AG04449 (cell line): ENCODE measurements at regions not wholly inside any gene's neighbourhood (a gene's known extent, or its start where the extent isn't known, plus 50 kb on each side); places are given as distances from the start of the nearest gene placed in this dataset.
"Not testable (repeated sequence)": the region's sequence is repeated elsewhere in the genome, so short reads cannot be mapped to it uniquely, and the experiment has no call there.

Source experiments
- CTCF ChIA-PET: fragments of 350-600 bp; formaldehyde crosslinking; extraction: SDS; loops from one replicate; lab custom pipeline; 2021; ENCODE audit warnings: antibody characterized with exemption; lab: Yijun Ruan, JAX
- POLR2A ChIA-PET: fragments of 400-600, 350-600 bp; formaldehyde crosslinking; extraction: SDS; loops from one replicate; lab custom pipeline; 2020; ENCODE audit warnings: antibody characterized with exemption, inconsistent platforms; lab: Yijun Ruan, JAX
- DNase-seq: peaks from one replicate; pipeline ENCODE4 v3.0.0-alpha.2; 2010; ENCODE audit warnings: low read depth, low spot score
- H3K4me3 ChIP-seq: 2 replicates; pipeline ENCODE4 v1.5.1; 2011; ENCODE audit warnings: low read depth, mild to moderate bottlenecking, control low read depth, low read length
- TF ChIP-seq, protein P1 (sequence below): IDR thresholded peaks from one replicate; pipeline ENCODE4 v1.5.1; 2011; ENCODE audit warnings: mild to moderate bottlenecking, moderate library complexity, low read length, control low read depth, inconsistent platforms; ENCODE audit not compliant: insufficient read depth; ENCODE audit errors: missing control alignments

DNA sequence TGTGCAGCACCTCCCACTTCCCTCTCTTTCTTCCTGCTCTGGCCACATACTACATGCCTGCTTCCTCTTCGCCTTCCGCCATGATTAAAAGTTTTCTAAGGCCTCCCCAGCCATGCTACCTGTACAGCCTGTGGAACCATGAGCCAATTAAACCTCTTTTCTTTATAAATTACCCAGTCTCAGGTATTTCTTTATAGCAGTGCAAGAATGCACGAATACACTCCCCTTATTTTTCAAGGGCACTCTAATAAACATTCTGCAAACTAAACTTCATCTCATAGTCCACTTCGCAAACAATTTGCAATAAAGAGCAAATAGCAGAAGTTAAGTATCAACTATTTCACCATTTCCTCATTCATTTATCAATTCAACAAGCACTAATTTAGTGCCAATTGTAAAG lies 351.3 kb downstream of the PID1 start:
- POLR2A ChIA-PET, result no interaction called here
- TF ChIP-seq, protein P1, sequence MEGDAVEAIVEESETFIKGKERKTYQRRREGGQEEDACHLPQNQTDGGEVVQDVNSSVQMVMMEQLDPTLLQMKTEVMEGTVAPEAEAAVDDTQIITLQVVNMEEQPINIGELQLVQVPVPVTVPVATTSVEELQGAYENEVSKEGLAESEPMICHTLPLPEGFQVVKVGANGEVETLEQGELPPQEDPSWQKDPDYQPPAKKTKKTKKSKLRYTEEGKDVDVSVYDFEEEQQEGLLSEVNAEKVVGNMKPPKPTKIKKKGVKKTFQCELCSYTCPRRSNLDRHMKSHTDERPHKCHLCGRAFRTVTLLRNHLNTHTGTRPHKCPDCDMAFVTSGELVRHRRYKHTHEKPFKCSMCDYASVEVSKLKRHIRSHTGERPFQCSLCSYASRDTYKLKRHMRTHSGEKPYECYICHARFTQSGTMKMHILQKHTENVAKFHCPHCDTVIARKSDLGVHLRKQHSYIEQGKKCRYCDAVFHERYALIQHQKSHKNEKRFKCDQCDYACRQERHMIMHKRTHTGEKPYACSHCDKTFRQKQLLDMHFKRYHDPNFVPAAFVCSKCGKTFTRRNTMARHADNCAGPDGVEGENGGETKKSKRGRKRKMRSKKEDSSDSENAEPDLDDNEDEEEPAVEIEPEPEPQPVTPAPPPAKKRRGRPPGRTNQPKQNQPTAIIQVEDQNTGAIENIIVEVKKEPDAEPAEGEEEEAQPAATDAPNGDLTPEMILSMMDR, result no peak

DNA sequence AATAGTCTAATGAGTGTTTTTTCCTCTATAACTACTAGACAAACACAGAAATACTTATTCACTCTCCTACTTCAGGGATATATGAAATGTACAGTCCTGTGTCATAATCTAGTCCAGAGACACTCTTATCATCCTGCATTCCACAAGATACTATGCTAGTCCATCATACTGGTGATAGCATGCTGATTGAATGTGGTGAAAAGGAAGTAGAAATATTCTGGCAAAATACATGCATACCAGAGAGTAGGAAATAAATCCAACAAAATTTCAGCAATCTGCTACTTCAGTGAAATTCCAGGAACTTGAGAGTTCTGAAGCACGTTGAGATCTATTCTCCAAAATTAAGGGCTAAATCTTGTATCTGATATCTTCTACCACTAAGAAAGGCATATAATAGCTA lies 353.9 kb downstream of the PID1 start:
- H3K4me3 ChIP-seq, result no peak overlapping the region
- TF ChIP-seq, protein P1, result no peak
- DNase-seq, result no peak

More for the DNA sequence above, 351.3 kb downstream of the PID1 start:
- DNase-seq, result no peak
- no peak overlapping the region for H3K4me3 ChIP-seq
- CTCF ChIA-PET, result no interaction called here

DNA sequence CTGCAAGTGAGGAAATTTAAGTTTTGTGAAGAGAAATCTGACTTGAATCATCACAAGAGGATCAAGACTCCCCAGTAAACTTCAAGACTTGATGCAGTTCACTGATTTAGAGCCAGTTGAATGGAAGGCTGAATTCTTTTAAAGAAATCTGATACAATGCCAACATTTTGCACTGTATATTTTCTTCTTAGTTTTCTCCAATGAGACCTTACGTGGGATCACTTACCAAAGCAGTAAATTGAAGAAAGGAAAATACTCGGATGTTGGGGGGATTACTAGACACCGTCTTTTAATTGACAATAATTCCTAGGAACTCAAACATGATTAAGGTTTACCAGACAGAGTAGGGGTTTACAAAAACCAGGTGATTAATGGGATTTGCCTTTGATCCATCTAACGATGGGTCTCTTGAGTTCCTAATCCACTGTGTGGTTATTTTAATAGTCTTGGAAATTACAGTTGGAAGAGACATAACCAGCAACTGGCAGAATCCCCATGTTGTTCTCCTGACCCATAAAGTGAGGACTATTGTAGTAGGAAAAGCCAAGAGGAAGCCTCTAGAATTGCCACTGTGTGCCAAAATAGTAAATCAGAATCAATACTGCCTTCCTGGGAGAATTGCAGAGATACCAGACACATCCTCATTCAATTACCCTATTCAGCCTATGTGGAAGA lies 354.5 kb downstream of the PID1 start:
- DNase-seq, result no peak
- TF ChIP-seq, protein P1, result no peak
- ChIA-PET POLR2A (no interaction called here), CTCF (no interaction called here)
- H3K4me3 ChIP-seq, result no peak overlapping the region

More for the DNA sequence above, 353.9 kb downstream of the PID1 start:
- ChIA-PET POLR2A (no interaction called here), CTCF (no interaction called here)

DNA sequence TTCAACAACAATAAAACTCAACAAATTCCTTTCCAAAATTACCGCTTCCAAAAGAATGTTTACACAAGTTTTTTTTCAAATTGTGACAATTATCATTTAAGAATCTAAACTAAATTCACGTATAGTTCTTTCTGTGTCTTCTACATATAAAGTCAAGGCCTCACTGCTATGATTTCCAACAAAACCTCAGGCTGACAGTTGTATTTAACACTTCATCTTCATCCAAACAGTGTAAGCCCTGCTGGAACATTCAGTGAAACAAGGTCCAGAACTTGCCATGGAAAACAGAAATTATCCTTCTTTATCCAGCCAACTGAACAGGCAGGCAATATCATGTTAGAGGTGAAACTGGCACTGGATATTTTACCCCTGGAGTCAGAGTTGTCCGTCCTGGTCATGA lies 357.9 kb downstream of the PID1 start:
- ChIA-PET CTCF (no interaction called here), POLR2A (no interaction called here)
- no peak for DNase-seq
- H3K4me3 ChIP-seq, result no peak overlapping the region
- TF ChIP-seq, protein P1, result no peak

DNA sequence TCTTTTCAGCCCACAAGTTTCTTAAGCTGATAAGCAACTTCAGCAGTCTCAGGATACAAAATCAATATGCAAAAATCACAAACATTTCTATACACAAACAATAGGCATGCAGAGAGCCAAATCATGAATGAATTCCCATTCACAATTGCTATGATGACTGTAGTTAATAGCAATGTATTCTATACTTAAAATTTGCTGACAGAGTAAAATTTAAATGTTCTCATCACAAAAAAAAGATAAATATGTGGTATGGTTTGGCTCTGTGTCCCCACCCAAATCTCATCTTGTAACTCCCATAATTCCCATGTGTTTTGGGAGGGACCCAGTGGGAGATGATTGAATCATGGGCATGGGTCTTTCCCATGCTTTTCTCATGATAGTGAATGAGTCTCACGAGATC lies 360.2 kb downstream of the PID1 start:
- H3K4me3 ChIP-seq, CTCF ChIA-PET, POLR2A ChIA-PET, DNase-seq: not testable (repeated sequence)

DNA sequence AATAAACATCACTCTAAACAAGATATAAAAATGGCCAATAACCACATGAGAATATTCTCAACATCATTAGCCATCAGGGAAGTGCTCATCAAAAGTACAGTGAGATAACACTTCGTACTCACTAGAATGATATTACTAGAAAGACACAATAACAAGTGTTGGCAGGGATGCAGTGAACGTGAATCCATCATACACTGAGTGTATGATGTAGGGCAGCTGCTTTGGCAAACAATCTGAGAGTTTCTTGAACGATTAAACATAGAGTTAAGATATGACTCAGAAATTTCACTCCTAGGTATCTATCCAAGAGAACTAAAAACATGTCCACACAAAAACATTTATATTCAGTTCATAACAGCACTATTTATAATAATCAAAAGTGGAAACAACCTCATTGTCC lies 368.9 kb downstream of the PID1 start:
- CTCF ChIA-PET, result no interaction called here
- POLR2A ChIA-PET, result no interaction called here
- H3K4me3 ChIP-seq, result no peak overlapping the region
- DNase-seq, result no peak
- TF ChIP-seq, protein P1, result no peak

DNA sequence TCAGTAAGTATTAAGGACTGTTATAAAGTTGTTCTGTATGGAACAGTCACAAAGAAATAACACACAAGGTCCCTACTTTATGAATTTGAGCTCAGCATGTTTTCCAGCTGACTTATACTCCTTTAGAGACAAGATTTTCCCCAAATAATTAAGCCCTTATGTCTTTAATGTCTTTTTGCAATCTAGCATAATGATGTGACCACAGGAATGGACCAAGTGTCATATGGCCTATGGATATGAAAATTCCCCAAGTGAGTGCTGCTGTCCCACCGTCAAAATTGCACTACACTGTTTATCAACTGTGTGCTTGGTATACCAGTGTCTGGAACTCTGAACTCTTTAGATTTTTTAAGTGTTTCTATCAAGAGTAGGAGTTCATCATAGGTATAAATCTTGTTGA lies 369.6 kb downstream of the PID1 start:
- H3K4me3 ChIP-seq, result no peak overlapping the region
- TF ChIP-seq, protein P1, result no peak
- CTCF ChIA-PET, result no interaction called here
- POLR2A ChIA-PET, result no interaction called here
- DNase-seq, result no peak
